Liver (tissue), 3 donors: ENCODE measurements at regions not wholly inside any gene's neighbourhood (a gene's known extent, or its start where the extent isn't known, plus 50 kb on each side); places are given as distances from the start of the nearest gene placed in this dataset.

Source experiments
- EGR1 ChIP-seq, 2 donors: IDR thresholded peaks; 2 replicates each; pipeline ENCODE4 v1.6.1; 2016 to 2018; ENCODE audit warnings: antibody characterized with exemption in 2 of 2, low read depth in 2 of 2
- FOXA1 ChIP-seq: IDR thresholded peaks from 2 replicates; pipeline ENCODE4 v1.6.1; 2016; ENCODE audit warnings: antibody characterized with exemption
- GABPA ChIP-seq, 2 donors: IDR thresholded peaks in 1 of 2; conservative IDR thresholded peaks in 1 of 2; 2 replicates each; pipeline ENCODE4 v1.6.1; 2016; ENCODE audit warnings: antibody characterized with exemption in 2 of 2, mild to moderate bottlenecking in 1 of 2, moderate library complexity in 1 of 2
- HNF4A ChIP-seq, 2 donors: conservative IDR thresholded peaks; 2 replicates each; pipeline ENCODE4 v1.6.1; 2016; ENCODE audit warnings: antibody characterized with exemption in 2 of 2, mild to moderate bottlenecking in 2 of 2
- JUND ChIP-seq, 2 donors: IDR thresholded peaks; 2 replicates each; pipeline ENCODE4 v1.6.1; 2016; ENCODE audit warnings: antibody characterized with exemption in 2 of 2
- RAD21 ChIP-seq, 2 donors: IDR thresholded peaks; 2 replicates each; pipeline ENCODE4 v1.6.1; 2016; ENCODE audit warnings: antibody characterized with exemption in 2 of 2, mild to moderate bottlenecking in 2 of 2
- SP1 ChIP-seq: IDR thresholded peaks from 2 replicates; pipeline ENCODE4 v1.6.1; 2018; ENCODE audit warnings: antibody characterized with exemption, mild to moderate bottlenecking
- TAF1 ChIP-seq: conservative IDR thresholded peaks from 2 replicates; pipeline ENCODE4 v1.6.1; 2016; ENCODE audit warnings: antibody characterized with exemption, mild to moderate bottlenecking
- YY1 ChIP-seq: IDR thresholded peaks from 2 replicates; pipeline ENCODE4 v1.6.1; 2016; ENCODE audit warnings: antibody characterized with exemption, mild to moderate bottlenecking
- TF ChIP-seq, protein P1 (sequence below): fragments of 150-350 bp; IDR thresholded peaks from 2 replicates; pipeline ENCODE4 v1.5.1; 2017; ENCODE audit warnings: improper control_type of control experiment, low read depth, low read length; ENCODE audit not compliant: missing input control
- TF ChIP-seq, protein P2 (sequence below): IDR thresholded peaks from 2 replicates; pipeline ENCODE4 v1.6.1; 2016; ENCODE audit warnings: antibody characterized with exemption
- TF ChIP-seq, protein P3 (sequence below): IDR thresholded peaks from 2 replicates; pipeline ENCODE4 v1.6.1; 2016; ENCODE audit warnings: antibody characterized with exemption
- TF ChIP-seq, protein P4 (sequence below): IDR thresholded peaks from 2 replicates; pipeline ENCODE4 v1.6.1; 2016; ENCODE audit warnings: antibody characterized with exemption, mild to moderate bottlenecking
- TF ChIP-seq, protein P5 (sequence below): IDR thresholded peaks from 2 replicates; pipeline ENCODE4 v1.6.1; 2016; ENCODE audit warnings: antibody characterized with exemption
- donor health status: healthy.
- donor health status: healthy.

DNA sequence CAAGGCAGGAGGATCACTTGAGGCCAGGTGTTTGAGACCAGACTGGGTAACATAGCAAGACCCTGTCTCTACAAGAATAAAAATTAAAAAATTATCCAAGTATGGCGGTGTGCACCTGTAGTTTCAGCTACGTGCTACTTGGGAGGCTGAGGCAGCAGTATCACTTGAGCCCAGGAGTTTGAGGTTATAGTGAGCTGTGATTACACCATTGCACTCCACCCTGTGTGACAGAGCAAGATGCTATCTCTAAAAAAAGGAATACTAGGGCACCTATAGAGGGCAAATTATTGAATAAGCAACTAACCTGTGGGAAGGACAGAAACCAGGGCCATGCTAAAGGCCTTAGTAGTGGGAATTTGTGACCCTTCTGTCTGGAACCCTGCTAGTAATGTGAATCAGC lies 86.1 kb downstream of the TENT5C start:
- TF ChIP-seq, protein P1, sequence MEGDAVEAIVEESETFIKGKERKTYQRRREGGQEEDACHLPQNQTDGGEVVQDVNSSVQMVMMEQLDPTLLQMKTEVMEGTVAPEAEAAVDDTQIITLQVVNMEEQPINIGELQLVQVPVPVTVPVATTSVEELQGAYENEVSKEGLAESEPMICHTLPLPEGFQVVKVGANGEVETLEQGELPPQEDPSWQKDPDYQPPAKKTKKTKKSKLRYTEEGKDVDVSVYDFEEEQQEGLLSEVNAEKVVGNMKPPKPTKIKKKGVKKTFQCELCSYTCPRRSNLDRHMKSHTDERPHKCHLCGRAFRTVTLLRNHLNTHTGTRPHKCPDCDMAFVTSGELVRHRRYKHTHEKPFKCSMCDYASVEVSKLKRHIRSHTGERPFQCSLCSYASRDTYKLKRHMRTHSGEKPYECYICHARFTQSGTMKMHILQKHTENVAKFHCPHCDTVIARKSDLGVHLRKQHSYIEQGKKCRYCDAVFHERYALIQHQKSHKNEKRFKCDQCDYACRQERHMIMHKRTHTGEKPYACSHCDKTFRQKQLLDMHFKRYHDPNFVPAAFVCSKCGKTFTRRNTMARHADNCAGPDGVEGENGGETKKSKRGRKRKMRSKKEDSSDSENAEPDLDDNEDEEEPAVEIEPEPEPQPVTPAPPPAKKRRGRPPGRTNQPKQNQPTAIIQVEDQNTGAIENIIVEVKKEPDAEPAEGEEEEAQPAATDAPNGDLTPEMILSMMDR = no peak
- TF ChIP-seq, protein P2, sequence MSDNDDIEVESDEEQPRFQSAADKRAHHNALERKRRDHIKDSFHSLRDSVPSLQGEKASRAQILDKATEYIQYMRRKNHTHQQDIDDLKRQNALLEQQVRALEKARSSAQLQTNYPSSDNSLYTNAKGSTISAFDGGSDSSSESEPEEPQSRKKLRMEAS = no peak
- TF ChIP-seq FOXA1 (no peak), YY1 (no peak), EGR1 (IDR thresholded peaks at IDR 0.05; ENCODE audit: low read depth in 2 of 2) (no peak), JUND (IDR thresholded peaks at IDR 0.05) (no peak), GABPA (IDR thresholded peaks at IDR 0.05 in 1 of 2, conservative IDR thresholded peaks at IDR 0.05 in 1 of 2) (no peak), TAF1 (no peak), RAD21 (IDR thresholded peaks at IDR 0.05) (no peak), HNF4A (conservative IDR thresholded peaks at IDR 0.05) (no peak), SP1 (no peak)
- TF ChIP-seq, protein P3, sequence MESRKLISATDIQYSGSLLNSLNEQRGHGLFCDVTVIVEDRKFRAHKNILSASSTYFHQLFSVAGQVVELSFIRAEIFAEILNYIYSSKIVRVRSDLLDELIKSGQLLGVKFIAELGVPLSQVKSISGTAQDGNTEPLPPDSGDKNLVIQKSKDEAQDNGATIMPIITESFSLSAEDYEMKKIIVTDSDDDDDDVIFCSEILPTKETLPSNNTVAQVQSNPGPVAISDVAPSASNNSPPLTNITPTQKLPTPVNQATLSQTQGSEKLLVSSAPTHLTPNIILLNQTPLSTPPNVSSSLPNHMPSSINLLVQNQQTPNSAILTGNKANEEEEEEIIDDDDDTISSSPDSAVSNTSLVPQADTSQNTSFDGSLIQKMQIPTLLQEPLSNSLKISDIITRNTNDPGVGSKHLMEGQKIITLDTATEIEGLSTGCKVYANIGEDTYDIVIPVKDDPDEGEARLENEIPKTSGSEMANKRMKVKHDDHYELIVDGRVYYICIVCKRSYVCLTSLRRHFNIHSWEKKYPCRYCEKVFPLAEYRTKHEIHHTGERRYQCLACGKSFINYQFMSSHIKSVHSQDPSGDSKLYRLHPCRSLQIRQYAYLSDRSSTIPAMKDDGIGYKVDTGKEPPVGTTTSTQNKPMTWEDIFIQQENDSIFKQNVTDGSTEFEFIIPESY = no peak
- TF ChIP-seq, protein P4, sequence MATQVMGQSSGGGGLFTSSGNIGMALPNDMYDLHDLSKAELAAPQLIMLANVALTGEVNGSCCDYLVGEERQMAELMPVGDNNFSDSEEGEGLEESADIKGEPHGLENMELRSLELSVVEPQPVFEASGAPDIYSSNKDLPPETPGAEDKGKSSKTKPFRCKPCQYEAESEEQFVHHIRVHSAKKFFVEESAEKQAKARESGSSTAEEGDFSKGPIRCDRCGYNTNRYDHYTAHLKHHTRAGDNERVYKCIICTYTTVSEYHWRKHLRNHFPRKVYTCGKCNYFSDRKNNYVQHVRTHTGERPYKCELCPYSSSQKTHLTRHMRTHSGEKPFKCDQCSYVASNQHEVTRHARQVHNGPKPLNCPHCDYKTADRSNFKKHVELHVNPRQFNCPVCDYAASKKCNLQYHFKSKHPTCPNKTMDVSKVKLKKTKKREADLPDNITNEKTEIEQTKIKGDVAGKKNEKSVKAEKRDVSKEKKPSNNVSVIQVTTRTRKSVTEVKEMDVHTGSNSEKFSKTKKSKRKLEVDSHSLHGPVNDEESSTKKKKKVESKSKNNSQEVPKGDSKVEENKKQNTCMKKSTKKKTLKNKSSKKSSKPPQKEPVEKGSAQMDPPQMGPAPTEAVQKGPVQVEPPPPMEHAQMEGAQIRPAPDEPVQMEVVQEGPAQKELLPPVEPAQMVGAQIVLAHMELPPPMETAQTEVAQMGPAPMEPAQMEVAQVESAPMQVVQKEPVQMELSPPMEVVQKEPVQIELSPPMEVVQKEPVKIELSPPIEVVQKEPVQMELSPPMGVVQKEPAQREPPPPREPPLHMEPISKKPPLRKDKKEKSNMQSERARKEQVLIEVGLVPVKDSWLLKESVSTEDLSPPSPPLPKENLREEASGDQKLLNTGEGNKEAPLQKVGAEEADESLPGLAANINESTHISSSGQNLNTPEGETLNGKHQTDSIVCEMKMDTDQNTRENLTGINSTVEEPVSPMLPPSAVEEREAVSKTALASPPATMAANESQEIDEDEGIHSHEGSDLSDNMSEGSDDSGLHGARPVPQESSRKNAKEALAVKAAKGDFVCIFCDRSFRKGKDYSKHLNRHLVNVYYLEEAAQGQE = no peak
- TF ChIP-seq, protein P5, sequence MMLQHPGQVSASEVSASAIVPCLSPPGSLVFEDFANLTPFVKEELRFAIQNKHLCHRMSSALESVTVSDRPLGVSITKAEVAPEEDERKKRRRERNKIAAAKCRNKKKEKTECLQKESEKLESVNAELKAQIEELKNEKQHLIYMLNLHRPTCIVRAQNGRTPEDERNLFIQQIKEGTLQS = no peak
